GM12872 (cell line): ENCODE measurements at regions not wholly inside any gene's neighbourhood (a gene's known extent, or its start where the extent isn't known, plus 50 kb on each side); places are given as distances from the start of the nearest gene placed in this dataset.

Experiments
- TF ChIP-seq, protein P1 (sequence below): IDR thresholded peaks from 3 replicates; pipeline ENCODE4 v1.5.1; 2011; ENCODE audit warnings: low read depth, mild to moderate bottlenecking, low read length, moderate library complexity; ENCODE audit not compliant: insufficient read depth

DNA sequence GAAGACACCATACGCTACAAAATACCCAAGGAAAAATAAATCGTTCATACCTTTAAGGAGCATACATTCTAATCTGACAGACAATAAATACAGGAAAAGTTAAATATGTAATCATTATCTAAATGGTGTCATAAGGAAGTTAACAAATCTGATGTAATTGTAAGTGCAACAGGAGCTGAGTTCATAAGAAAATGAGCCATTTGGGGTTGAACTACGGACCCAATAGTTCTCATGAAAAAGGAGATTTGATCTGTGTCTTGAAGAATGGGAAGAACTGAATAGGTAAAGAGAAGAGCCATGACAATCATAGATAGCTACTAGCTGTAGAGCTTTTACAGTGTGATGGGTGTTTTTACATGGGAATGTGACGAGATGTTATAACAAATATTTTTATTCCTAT lies 175.6 kb downstream of the ANKRD50 start:
- TF ChIP-seq, protein P1, sequence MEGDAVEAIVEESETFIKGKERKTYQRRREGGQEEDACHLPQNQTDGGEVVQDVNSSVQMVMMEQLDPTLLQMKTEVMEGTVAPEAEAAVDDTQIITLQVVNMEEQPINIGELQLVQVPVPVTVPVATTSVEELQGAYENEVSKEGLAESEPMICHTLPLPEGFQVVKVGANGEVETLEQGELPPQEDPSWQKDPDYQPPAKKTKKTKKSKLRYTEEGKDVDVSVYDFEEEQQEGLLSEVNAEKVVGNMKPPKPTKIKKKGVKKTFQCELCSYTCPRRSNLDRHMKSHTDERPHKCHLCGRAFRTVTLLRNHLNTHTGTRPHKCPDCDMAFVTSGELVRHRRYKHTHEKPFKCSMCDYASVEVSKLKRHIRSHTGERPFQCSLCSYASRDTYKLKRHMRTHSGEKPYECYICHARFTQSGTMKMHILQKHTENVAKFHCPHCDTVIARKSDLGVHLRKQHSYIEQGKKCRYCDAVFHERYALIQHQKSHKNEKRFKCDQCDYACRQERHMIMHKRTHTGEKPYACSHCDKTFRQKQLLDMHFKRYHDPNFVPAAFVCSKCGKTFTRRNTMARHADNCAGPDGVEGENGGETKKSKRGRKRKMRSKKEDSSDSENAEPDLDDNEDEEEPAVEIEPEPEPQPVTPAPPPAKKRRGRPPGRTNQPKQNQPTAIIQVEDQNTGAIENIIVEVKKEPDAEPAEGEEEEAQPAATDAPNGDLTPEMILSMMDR: no peak

DNA sequence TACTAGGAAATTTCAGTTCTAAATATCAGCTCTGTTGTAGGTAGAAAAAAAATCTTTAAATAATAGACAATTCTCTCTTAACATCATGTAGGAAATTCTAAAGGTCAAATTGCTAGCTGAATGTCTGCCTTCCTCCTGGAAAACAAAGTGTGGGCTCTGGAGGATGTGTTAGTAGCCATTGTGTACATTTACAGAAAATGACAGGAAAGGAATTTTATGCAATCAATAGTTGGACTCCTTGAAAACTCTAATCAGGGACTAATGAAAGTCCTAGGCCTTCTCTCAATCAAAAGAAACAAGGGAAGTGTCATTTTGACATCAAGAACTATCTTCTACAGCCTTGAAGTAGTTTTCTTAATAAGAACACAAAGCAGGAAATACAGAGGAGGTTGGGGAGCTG lies 174.6 kb downstream of the ANKRD50 start:
- TF ChIP-seq, protein P1: no peak

DNA sequence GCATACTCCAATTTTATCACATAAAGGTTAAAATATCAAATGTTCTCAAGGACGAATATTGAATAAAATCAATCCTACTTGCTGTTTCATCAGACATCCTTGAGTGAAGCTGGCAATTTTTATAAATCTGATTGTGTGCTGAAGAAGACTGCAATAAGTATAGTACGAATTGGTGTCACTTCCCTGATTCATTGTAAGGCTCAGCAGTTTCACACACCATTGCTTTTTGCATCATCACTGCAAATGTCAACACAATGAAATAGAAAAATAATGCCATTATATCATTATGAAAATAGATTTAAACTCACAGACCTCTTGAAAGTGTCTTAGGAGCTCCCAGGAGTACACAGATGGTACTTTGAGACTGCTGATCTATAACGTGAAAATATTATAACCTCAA lies 172.5 kb downstream of the ANKRD50 start:
- TF ChIP-seq, protein P1: no peak

DNA sequence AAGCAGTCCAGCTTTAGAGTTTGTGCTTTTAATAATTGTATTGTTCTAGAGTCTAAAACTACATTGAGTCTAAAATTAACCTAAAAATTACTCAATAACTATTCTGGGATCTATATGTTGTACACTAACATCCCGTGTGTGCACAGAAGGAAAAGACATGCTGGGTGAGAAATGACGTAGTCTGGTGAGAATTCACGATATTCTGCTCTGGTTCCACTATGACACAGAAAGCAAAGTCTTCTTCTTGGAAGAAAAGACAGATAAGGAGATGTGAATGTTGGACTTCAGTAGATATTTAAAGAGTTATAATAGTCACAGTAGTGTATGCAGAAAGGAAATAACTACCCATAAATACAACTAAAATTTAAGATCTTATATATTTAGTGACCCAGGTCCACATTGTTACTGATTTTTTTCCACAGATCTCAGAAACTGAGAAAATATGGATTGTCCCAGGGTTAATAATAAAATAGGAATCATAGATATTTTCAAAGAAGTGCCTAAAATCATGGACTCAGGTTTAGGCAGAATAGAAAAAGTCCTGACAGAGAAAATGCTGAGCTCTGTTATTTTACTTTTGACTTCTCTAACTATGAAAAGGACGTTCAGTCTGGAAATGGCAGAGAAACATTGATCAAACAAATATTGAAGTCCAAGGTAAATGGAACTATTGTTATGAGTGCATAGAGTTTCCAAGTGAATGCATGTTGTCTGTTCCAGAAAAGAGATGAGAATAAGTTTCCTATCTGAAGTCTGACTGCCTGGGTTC lies 170.7 kb downstream of the ANKRD50 start:
- TF ChIP-seq, protein P1: no peak

DNA sequence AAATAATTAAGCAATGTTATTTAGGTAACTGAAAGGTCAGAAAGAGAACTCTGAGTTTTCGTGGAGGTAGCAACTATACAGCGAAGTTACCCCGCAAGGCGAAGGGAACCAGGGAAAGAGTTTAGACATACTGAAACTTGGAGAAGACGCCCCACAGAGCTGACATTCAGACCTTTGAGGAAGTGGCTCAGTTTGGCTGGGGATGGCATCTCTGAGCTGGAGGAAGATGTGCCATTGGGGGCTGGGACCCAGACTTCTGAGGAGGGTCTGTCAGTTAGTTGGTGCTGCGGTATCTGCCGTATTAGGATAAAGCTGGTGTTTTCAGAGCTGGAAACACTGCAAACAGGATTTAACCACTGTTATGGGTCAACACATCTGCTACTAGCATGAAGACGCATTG lies 156.6 kb downstream of the ANKRD50 start:
- TF ChIP-seq, protein P1: no peak

DNA sequence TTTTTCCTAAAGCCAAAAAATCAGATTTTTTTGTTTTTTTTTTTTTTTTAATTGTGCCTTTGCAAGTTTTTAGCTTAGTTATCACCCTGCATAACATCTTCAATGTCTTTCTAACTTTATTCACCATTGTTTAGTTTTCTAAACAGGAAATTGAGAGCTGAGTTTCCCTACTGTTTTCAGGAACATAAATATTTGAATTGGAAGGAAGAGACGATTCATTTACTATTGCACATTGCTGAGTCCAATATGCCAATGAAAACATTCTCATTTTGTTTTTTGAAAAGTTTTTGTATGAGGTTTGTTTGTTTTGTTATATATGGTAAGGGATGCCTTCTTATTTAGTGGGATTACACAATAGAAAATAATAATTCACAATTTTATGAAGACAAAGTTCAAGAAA lies 148.4 kb downstream of the ANKRD50 start:
- TF ChIP-seq, protein P1: no peak

DNA sequence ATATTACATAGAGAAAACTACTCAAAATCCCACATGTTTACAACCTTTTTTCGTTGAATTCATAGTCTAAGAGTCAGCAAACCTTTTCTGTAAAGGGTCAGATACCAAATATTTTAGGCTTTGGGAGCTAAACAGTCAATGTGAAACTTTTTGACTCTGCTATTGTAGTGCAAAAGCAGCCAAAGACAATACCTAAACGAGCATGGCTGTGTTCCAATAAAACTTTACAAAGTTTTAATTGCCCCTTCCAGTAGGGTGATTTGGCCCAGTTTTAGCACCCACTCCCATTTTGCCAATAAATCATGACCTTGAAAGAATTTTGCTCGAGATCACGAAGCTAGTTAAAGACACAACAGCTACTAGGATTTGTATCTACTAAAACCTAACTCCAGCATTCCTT lies 147.2 kb downstream of the ANKRD50 start:
- TF ChIP-seq, protein P1: no peak
